ENCODE measurements at regions not wholly inside any gene's neighbourhood (a gene's known extent, or its start where the extent isn't known, plus 50 kb on each side); places are given as distances from the start of the nearest gene placed in this dataset.
"Not testable (repeated sequence)": the region's sequence is repeated elsewhere in the genome, so short reads cannot be mapped to it uniquely, and the experiment has no call there.

GRCh38 chr15:39396979-39397615, 183.8 kb upstream of the THBS1 start:
- DNase-seq (ENCODE audit: low spot score), result no peak

GRCh38 chr15:39397883-39398282, 183.0 kb upstream of the THBS1 start:
- DNase-seq (ENCODE audit: low spot score), result no peak

- DNase-seq (ENCODE audit: low spot score), result no peak
These were observed 181.3 kb upstream of the THBS1 start for GRCh38 chr15:39399600-39399999.

- no peak for DNase-seq (ENCODE audit: low spot score)
These were observed 180.9 kb upstream of the THBS1 start for GRCh38 chr15:39400002-39400401.

- peak; percentile 43 for DNase-seq (ENCODE audit: low spot score)
These were observed 179.9 kb upstream of the THBS1 start for GRCh38 chr15:39400821-39401550.

- DNase-seq (ENCODE audit: low spot score), result peak; percentile 22
These were observed 177.2 kb upstream of the THBS1 start for GRCh38 chr15:39403640-39404117.

GRCh38 chr15:39404767-39405181, 176.1 kb upstream of the THBS1 start:
- DNase-seq (ENCODE audit: low spot score), result peak; percentile 72

GRCh38 chr15:39406485-39406884, 174.4 kb upstream of the THBS1 start:
- DNase-seq (ENCODE audit: low spot score), result no peak

GRCh38 chr15:39407116-39407515, 173.8 kb upstream of the THBS1 start:
- peak; percentile 46 for DNase-seq (ENCODE audit: low spot score)

GRCh38 chr15:39409876-39410530, 170.9 kb upstream of the THBS1 start:
- DNase-seq (ENCODE audit: low spot score), result peak; percentile 12

- DNase-seq (ENCODE audit: low spot score), result no peak
These were observed 169.5 kb upstream of the THBS1 start for GRCh38 chr15:39411102-39411989.

- peak; percentile 48 for DNase-seq (ENCODE audit: low spot score)
These were observed 167.3 kb upstream of the THBS1 start for GRCh38 chr15:39413558-39413957.

- DNase-seq (ENCODE audit: low spot score), result no peak
These were observed 166.7 kb upstream of the THBS1 start for GRCh38 chr15:39414201-39414600.

GRCh38 chr15:39415634-39416033, 165.2 kb upstream of the THBS1 start:
- DNase-seq (ENCODE audit: low spot score), result no peak

- DNase-seq (ENCODE audit: low spot score), result no peak
These were observed 164.6 kb upstream of the THBS1 start for GRCh38 chr15:39416258-39416657.

- no peak for DNase-seq (ENCODE audit: low spot score)
These were observed 163.3 kb upstream of the THBS1 start for GRCh38 chr15:39417366-39418134.

GRCh38 chr15:39419651-39420050, 161.2 kb upstream of the THBS1 start:
- DNase-seq (ENCODE audit: low spot score), result no peak

GRCh38 chr15:39420123-39420852, 160.6 kb upstream of the THBS1 start:
- not testable (repeated sequence) for DNase-seq (ENCODE audit: low spot score)

GRCh38 chr15:39420853-39421192, 160.1 kb upstream of the THBS1 start:
- not testable (repeated sequence) for DNase-seq (ENCODE audit: low spot score)
